ENCODE measurements at regions not wholly inside any gene's neighbourhood (a gene's known extent, or its start where the extent isn't known, plus 50 kb on each side); places are given as distances from the start of the nearest gene placed in this dataset.
"Not testable (repeated sequence)": the region's sequence is repeated elsewhere in the genome, so short reads cannot be mapped to it uniquely, and the experiment has no call there.

DNA sequence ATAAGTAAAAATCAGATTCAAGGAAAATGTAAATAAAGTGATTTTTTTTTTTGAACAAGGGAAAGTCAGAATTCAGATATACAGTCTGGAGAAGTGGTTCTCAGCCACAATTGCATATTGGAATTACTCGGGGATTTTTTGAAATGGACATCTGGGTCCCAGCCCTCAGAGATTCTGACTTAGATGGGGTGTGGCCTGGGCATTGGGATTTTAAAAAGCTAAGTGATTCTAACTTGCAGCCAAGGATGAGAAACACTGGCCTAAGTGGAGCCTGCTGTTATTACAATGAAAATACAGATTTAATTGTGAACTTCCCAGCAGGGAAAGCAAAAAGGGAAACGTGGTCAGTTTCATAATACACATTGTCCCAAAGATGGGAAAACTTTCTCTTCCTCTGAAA is 273.8 kb downstream of the TTC8 start (continued):
- TF ChIP-seq, protein P1, sequence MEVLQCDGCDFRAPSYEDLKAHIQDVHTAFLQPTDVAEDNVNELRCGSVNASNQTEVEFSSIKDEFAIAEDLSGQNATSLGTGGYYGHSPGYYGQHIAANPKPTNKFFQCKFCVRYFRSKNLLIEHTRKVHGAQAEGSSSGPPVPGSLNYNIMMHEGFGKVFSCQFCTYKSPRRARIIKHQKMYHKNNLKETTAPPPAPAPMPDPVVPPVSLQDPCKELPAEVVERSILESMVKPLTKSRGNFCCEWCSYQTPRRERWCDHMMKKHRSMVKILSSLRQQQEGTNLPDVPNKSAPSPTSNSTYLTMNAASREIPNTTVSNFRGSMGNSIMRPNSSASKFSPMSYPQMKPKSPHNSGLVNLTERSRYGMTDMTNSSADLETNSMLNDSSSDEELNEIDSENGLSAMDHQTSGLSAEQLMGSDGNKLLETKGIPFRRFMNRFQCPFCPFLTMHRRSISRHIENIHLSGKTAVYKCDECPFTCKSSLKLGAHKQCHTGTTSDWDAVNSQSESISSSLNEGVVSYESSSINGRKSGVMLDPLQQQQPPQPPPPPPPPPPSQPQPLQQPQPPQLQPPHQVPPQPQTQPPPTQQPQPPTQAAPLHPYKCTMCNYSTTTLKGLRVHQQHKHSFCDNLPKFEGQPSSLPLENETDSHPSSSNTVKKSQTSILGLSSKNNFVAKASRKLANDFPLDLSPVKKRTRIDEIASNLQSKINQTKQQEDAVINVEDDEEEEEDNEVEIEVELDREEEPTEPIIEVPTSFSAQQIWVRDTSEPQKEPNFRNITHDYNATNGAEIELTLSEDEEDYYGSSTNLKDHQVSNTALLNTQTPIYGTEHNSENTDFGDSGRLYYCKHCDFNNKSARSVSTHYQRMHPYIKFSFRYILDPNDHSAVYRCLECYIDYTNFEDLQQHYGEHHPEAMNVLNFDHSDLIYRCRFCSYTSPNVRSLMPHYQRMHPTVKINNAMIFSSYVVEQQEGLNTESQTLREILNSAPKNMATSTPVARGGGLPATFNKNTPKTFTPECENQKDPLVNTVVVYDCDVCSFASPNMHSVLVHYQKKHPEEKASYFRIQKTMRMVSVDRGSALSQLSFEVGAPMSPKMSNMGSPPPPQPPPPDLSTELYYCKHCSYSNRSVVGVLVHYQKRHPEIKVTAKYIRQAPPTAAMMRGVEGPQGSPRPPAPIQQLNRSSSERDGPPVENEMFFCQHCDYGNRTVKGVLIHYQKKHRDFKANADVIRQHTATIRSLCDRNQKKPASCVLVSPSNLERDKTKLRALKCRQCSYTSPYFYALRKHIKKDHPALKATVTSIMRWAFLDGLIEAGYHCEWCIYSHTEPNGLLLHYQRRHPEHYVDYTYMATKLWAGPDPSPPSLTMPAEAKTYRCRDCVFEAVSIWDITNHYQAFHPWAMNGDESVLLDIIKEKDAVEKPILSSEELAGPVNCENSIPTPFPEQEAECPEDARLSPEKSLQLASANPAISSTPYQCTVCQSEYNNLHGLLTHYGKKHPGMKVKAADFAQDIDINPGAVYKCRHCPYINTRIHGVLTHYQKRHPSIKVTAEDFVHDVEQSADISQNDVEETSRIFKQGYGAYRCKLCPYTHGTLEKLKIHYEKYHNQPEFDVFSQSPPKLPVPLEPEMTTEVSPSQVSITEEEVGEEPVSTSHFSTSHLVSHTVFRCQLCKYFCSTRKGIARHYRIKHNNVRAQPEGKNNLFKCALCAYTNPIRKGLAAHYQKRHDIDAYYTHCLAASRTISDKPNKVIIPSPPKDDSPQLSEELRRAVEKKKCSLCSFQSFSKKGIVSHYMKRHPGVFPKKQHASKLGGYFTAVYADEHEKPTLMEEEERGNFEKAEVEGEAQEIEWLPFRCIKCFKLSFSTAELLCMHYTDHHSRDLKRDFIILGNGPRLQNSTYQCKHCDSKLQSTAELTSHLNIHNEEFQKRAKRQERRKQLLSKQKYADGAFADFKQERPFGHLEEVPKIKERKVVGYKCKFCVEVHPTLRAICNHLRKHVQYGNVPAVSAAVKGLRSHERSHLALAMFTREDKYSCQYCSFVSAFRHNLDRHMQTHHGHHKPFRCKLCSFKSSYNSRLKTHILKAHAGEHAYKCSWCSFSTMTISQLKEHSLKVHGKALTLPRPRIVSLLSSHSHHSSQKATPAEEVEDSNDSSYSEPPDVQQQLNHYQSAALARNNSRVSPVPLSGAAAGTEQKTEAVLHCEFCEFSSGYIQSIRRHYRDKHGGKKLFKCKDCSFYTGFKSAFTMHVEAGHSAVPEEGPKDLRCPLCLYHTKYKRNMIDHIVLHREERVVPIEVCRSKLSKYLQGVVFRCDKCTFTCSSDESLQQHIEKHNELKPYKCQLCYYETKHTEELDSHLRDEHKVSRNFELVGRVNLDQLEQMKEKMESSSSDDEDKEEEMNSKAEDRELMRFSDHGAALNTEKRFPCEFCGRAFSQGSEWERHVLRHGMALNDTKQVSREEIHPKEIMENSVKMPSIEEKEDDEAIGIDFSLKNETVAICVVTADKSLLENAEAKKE (CRISPR knock-in tag; IDR thresholded peaks at IDR 0.05), result no peak
- TF ChIP-seq, protein P2, sequence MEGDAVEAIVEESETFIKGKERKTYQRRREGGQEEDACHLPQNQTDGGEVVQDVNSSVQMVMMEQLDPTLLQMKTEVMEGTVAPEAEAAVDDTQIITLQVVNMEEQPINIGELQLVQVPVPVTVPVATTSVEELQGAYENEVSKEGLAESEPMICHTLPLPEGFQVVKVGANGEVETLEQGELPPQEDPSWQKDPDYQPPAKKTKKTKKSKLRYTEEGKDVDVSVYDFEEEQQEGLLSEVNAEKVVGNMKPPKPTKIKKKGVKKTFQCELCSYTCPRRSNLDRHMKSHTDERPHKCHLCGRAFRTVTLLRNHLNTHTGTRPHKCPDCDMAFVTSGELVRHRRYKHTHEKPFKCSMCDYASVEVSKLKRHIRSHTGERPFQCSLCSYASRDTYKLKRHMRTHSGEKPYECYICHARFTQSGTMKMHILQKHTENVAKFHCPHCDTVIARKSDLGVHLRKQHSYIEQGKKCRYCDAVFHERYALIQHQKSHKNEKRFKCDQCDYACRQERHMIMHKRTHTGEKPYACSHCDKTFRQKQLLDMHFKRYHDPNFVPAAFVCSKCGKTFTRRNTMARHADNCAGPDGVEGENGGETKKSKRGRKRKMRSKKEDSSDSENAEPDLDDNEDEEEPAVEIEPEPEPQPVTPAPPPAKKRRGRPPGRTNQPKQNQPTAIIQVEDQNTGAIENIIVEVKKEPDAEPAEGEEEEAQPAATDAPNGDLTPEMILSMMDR (conservative IDR thresholded peaks at IDR 0.05; ENCODE audit: low read depth in 2 of 2), result no peak
- TF ChIP-seq ZNF114 (CRISPR knock-in tag; IDR thresholded peaks at IDR 0.05), result no peak

DNA sequence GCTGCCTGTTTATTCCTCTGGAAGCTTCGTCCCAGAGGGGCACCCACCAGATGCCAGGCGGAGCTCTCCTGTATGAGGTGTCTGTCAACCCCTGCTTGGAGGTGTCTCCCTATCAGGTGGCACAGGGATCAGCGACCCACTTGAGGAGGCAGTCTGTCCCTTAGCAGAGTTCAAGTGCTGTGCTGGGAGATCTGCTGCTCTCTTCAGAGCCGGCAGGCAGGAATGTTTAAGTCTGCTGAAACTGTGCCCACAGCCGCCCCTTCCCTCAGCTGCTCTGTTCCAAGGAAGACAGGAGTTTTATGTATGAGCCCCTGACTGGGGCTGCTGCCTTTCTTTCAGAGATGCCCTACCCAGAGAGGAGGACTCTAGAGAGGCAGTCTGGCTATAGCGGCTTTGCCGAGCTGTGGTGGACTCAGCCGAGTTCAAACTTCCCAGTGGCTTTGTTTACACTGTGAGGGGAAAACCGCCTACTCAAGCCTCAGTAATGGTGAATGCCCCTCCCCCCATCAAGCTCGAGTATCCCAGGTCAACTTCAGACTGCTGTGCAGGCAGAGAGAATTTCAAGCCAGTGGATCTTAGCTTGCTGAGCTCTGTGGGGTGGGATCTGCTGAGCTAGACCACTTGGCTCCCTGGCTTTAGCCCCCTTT is 279.8 kb downstream of the TTC8 start:
- peaks cover 27% of the 10 kb centered on the region for H3K9me3 Mint-ChIP-seq
- not testable (repeated sequence) for DNase-seq (ENCODE audit: low spot score); H4K20me1 ChIP-seq (replicated peaks; ENCODE audit: insufficient read depth); H2AFZ ChIP-seq; H3K27ac Mint-ChIP-seq; H3K4me3 Mint-ChIP-seq; H3K4me2 ChIP-seq; H3F3A ChIP-seq (replicated peaks; ENCODE audit: low read depth); H3K27me3 ChIP-seq (ENCODE audit: insufficient read depth); H3K27ac ChIP-seq (ENCODE audit: low read depth); H3K79me2 ChIP-seq (replicated peaks; ENCODE audit: insufficient read depth); H3K4me1 ChIP-seq (ENCODE audit: insufficient read depth); H3K4me3 ChIP-seq; H3K4me1 Mint-ChIP-seq; H3K9me2 ChIP-seq (ENCODE audit: insufficient read depth); H3K36me3 ChIP-seq (ENCODE audit: insufficient read depth); H3K27me3 Mint-ChIP-seq (ENCODE audit: insufficient read depth, low read depth, poor library complexity); ATAC-seq
- peaks cover 11% of the 10 kb centered on the region; the same call in 2 of the 3 replicates for H3K36me3 Mint-ChIP-seq (ENCODE audit: low read depth)

DNA sequence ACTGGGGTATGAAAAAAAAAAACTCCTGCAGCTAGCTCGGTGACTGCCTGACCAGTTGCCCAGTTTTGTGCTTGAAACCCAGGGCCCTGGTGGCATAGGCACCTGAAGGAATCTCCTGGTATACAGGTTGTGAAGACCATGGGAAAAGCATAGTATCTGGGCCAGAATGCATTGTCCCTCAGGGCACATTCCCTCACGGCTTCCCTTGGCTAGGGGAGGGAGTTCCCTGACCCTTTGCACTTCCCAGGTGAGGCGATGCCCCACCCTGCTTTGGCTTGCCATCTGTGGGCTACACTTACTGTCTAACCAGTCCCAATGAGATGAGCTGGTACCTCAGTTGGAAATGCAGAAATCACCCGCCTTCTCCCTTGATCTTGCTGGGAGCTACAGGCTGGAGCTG is 280.4 kb downstream of the TTC8 start:
- not testable (repeated sequence) for H3K9me2 ChIP-seq (ENCODE audit: insufficient read depth); H3K4me2 ChIP-seq; H3K4me3 ChIP-seq; H3K4me1 Mint-ChIP-seq; ATAC-seq; DNase-seq (ENCODE audit: low spot score); H3K27ac ChIP-seq (ENCODE audit: low read depth); H3K36me3 ChIP-seq (ENCODE audit: insufficient read depth); H3K79me2 ChIP-seq (replicated peaks; ENCODE audit: insufficient read depth); H2AFZ ChIP-seq; H3F3A ChIP-seq (replicated peaks; ENCODE audit: low read depth); H3K27me3 ChIP-seq (ENCODE audit: insufficient read depth); H3K27me3 Mint-ChIP-seq (ENCODE audit: insufficient read depth, low read depth, poor library complexity); H3K27ac Mint-ChIP-seq; H3K4me3 Mint-ChIP-seq; H4K20me1 ChIP-seq (replicated peaks; ENCODE audit: insufficient read depth); H3K4me1 ChIP-seq (ENCODE audit: insufficient read depth)
- Mint-ChIP-seq H3K36me3 (ENCODE audit: low read depth) (peaks cover 11% of the 10 kb centered on the region; the same call in 2 of the 3 replicates), H3K9me3 (peaks cover 24% of the 10 kb centered on the region)

Measured in GM23338 (cell line).